ENCODE measurements at regions not wholly inside any gene's neighbourhood (a gene's known extent, or its start where the extent isn't known, plus 50 kb on each side); places are given as distances from the start of the nearest gene placed in this dataset.
"Not testable (repeated sequence)": the region's sequence is repeated elsewhere in the genome, so short reads cannot be mapped to it uniquely, and the experiment has no call there.

- in situ Hi-C loops (cut with MboI; ENCODE audit: low pct_unique_long_range_greater_than_20kb, low sequenced_read_pairs) = no loop called here
- no peak for DNase-seq
These were observed 129.7 kb upstream of the TNP1 start for GRCh38 chr2:216989340-216990129.

DNA sequence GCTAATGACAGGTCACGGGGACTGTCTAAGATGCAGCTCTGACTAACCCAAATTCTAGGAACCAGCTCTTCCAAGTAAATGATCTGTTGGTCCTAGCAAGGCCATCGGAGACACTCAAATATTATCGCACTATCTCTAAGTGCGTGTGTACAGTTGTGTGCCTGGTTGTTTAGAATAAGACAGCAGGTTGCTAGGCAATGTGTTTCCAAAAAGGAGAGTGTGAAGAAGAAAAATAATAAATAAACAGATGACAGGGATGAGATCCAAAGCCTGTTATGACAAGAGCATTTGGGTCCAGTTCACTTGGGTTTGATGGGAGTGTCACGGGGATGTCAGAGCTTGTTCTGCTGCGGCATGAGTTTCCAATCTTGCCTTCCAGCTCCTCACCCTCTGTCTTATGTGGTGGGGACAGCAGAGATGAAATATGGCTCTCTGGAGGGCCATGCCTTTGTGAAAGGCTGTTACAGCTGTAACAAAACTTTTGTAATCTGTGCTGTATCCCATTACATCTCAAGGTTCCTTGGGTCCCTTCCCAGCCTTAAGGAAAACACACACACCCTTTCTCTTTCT, 127.5 kb upstream of the TNP1 start:
- in situ Hi-C loops (cut with MboI; ENCODE audit: low pct_unique_long_range_greater_than_20kb, low sequenced_read_pairs) = no loop called here
- DNase-seq = no peak

DNA sequence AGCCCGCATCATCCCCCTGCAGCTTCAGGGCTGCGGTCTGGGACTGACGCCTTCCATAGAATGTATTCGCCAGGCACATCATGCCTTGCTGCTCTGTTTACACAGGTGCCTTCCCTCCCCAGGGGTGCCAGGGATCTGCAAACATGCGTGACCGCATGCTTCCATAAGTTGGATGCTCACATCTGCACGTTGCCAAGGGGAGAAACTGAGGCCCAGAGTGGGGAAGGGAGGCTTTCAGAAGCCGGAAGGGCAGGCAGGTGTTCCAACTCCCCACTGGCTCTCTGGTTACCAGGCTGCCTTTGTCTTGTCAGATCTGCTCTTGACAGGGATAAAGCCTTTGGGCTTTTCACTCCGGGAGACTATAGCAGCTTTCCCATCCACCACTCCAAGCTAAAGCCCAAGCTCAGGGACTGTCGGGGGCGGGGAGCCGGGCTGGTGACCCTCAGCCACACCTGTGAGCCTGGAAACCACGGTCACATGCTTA, 125.8 kb upstream of the TNP1 start:
- in situ Hi-C loops (cut with MboI; ENCODE audit: low pct_unique_long_range_greater_than_20kb, low sequenced_read_pairs) = no loop called here
- no peak for DNase-seq

DNA sequence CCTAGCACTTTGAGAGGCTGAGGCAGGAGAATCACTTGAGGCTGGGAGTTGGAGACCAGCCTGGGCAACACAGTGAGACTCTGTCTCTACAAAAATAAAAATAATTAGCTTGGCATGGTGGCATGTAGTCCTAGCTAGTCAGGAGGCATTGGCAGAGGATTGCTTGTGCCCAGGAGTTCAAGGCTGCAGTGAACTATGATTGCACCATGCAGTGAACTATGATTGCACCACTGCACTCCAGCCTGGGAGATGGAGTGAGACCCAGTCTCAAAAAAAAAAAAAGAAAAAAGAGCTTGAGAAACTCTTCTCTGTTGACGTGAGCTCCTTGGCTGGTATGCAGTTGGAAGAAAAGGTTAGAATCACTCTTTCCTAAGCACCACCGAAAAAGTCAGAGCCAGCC, 125.1 kb upstream of the TNP1 start:
- in situ Hi-C loops (cut with MboI; ENCODE audit: low pct_unique_long_range_greater_than_20kb, low sequenced_read_pairs) = no loop called here
- no peak for DNase-seq

- in situ Hi-C loops (cut with MboI; ENCODE audit: low pct_unique_long_range_greater_than_20kb, low sequenced_read_pairs); DNase-seq: not testable (repeated sequence)
These were observed 122.1 kb upstream of the TNP1 start for GRCh38 chr2:216981951-216982350.

DNA sequence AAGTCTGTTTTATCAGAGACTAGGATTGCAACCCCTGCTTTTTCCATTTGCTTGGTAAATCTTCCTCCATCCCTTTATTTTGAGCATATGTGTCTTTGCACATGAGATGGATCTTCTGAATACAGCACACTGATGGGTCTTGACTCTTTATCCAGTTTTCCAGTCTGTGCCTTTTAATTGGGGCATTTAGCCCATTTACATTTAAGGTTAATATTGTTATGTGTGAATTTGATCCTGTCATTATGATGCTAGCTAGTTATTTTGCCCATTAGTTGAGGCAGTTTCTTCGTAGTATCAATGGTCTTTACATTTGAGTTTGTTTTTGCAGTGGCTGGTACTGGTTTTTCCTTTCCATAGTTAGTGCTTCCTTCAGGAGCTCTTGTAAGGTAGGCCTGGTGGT, 120.6 kb upstream of the TNP1 start:
- DNase-seq; in situ Hi-C loops (cut with MboI; ENCODE audit: low pct_unique_long_range_greater_than_20kb, low sequenced_read_pairs): not testable (repeated sequence)

DNA sequence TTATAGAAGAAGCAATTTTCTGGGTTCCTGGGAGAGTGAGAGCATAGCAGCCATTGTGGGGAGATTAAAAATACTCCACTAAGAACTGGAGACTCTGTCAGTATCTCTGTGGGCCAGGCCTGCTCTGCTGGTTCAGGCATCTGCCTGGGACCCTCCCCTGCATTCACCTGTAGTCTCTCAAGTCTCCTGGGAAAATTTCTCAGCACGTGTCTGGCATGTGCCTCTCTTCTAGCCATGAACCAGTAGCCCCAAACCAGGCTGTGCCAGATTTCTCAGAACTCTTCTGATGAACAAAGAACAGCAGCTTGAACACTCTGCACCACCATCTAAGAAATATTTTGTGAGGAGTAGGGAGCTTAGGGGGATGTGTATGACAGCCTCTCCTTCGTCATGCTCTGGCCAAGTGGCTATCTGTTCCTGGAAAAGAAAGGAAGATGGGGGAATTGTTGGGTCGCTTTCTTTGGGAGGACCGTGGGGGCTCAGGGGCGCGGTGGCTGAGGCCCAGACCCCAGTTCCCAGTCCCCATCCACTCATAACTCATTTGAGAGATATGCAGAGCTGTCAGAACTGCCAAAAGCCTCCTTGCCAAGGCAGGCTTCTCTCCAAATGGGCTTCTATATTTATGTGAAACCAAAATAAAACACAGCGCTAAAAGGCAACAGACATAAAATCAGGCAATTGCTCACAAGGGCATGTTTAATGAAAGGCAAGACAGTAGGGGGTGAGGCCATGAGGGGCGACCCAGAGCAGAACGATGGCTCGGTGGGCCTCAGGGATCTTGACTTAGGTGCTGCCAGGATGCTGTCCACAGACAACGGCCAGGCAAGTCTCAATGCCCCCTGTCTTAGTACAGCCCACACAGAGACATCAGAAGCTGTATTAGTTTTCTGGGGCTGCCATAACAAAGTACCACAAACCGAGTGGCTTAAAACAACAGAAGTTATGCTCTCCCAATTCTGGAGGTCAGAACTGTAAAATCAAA, 114.7 kb upstream of the TNP1 start:
- no peak for DNase-seq
- in situ Hi-C loops (cut with MboI; ENCODE audit: low pct_unique_long_range_greater_than_20kb, low sequenced_read_pairs) = no loop called here

DNA sequence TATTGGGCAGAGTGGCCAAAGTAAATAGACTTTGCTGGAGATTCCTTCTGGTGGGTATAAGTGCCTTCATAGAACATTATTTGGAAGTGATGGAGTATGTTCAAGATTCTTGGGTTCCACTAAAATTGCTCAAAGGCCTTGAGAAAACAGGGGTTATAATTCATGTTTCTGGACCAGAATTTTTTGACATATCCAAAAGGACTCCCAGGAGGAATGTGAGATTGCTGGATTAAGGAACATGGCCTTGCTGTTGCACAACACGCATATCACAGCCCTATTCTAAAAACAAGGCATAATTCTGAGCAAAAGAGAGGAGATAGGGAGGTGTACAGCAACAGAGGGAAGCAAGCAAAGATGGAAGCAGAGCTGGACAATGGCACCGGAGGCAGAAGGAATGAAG, 111.7 kb upstream of the TNP1 start:
- DNase-seq = no peak
- in situ Hi-C loops (cut with MboI; ENCODE audit: low pct_unique_long_range_greater_than_20kb, low sequenced_read_pairs) = no loop called here

DNA sequence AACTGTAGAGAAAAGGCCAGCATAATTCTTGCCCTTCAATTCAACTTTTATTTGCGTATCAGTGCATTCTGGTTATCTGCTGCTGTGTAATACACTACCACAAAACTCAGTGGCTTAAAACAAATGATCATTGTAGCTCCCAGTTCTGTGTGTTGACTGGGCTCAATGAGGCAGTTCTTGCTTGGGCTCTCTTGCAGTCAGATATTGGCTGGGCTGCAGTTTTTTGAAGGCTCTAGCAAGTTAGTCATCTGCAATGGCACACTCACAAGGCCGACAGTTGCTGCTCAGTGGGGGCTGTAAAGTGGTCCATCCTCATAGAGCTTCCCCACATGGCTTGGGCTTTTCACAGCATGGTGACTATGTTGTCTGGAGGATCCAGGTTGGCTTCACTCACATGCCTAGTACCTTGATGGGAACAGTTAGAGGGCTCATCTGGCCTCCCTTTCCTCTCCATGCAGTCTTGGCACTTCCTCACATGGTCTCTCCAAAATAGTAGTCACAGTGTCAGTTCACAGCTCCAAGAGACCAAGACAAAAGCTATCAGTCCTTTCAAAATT, 110.6 kb upstream of the TNP1 start:
- DNase-seq = no peak
- in situ Hi-C loops (cut with MboI; ENCODE audit: low pct_unique_long_range_greater_than_20kb, low sequenced_read_pairs) = no loop called here

- DNase-seq = no peak
- in situ Hi-C loops (cut with MboI; ENCODE audit: low pct_unique_long_range_greater_than_20kb, low sequenced_read_pairs) = no loop called here
These were observed 108.0 kb upstream of the TNP1 start for GRCh38 chr2:216967889-216968288.

GRCh38 chr2:216960671-216961268, 100.9 kb upstream of the TNP1 start:
- DNase-seq = no peak
- in situ Hi-C loops (cut with MboI; ENCODE audit: low pct_unique_long_range_greater_than_20kb, low sequenced_read_pairs) = no loop called here

GRCh38 chr2:216959433-216959832, 99.6 kb upstream of the TNP1 start:
- no peak for DNase-seq
- in situ Hi-C loops (cut with MboI; ENCODE audit: low pct_unique_long_range_greater_than_20kb, low sequenced_read_pairs) = no loop called here

DNA sequence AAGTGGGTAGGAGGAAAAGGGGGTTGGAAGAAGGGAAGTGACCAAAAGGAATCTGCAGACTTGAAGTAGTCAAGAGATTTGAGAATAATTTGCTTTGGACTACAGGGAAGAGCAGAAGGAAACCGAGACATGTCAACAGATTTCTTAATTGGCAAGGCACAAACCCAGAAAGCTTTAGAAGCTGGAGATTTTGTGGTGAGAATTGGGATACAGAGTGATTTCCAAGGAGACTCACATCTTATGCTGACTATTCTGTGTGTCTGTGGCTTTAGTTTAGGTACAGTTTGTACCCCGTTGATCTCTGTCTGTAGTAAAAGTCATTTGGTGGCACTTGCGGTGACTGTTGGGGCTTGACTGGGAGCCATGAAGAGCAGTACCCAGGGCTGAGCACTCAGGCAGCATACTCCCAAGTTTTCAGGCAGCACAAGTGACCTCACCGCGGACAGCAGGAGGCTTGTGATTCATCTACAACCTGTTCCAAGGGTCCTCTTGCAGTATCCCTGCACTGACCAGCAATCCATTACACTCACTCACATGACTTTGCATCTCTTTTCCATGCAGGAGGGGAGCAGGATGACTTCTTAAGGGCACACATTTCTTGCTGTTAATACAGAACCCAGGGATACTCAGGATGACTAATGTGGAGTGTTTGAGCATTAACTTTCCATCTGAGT, 97.1 kb upstream of the TNP1 start:
- in situ Hi-C loops (cut with MboI; ENCODE audit: low pct_unique_long_range_greater_than_20kb, low sequenced_read_pairs) = no loop called here
- no peak for DNase-seq

GRCh38 chr2:216951171-216951570, 91.3 kb upstream of the TNP1 start:
- in situ Hi-C loops (cut with MboI; ENCODE audit: low pct_unique_long_range_greater_than_20kb, low sequenced_read_pairs) = no loop called here
- DNase-seq = no peak

- DNase-seq = no peak
- in situ Hi-C loops (cut with MboI; ENCODE audit: low pct_unique_long_range_greater_than_20kb, low sequenced_read_pairs) = no loop called here
These were observed 90.7 kb upstream of the TNP1 start for GRCh38 chr2:216950547-216950946.

DNA sequence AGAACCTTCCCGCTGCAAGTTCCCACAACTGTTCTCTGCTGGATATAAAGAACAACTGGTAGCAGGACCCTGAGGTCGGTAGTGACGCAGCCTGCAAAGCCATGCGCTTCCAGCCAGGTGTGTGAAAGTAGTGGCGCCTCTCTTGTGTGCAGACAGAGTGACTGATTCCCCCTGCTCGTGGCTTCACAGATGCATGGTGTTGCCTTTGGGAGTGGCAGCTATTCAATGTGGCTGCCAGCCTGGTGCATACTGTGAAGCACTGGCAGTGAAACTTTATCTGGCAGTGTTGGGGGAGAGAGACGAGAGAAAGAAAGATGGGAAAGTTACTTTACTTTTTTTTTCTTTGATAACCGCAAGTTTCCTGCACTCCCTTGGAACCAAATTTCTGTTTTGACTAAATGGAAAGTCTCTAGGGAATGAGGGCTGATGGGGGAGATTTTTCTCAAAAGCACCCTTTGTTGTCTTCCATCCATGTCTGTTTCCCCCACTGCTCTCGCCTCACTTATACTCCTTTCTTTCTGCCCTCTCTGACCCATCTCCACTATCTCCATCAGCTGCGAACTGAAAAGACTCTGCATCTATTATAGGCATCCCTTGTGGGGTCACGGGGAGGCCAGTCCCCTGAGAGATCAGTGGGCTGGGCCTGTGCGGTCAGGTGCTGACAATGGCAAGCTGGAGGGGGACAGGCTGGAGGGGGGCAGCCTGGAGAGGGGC, 90.0 kb upstream of the TNP1 start:
- no peak for DNase-seq
- in situ Hi-C loops (cut with MboI; ENCODE audit: low pct_unique_long_range_greater_than_20kb, low sequenced_read_pairs) = no loop called here

DNA sequence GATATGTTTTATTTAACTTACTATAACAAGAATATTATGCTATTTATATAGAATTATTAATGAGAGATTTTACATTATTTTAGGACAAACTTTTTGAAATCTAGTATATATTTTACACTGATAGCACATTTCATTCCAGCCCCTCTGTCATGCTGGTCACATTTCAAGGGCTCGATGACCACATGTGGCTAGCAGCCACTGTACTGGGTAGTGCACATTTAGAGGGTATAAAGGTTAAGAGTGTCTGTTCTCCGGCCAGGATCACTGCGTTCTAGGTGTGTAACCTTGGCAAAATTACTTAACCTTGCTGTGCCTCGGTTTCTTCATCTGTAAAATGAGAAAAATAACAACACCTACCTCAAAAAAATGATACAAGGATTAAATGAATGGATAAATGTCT, 87.2 kb upstream of the TNP1 start:
- in situ Hi-C loops (cut with MboI; ENCODE audit: low pct_unique_long_range_greater_than_20kb, low sequenced_read_pairs) = no loop called here

DNA sequence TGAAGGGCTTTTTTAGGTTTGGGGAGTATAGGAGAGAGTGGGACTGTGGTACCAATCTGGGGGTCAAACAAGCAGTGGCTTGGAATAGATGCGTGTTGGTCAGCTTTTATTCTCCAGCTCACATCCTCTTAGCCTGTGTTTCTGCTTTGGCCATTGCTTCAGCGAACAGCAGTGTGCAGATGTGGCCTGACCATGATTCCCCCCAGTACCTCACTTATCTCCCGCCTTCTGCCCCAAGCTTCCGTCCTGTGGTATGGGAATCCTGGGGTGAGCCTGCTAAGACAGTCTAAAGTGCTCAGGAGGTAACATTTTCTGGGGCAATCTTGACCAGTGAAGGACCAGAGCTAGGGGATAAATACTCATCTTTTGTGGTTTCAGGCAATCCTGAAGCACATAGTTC, 84.9 kb upstream of the TNP1 start:
- DNase-seq = no peak

More for the DNA sequence above, 87.2 kb upstream of the TNP1 start:
- no peak for DNase-seq

More for the DNA sequence above, 84.9 kb upstream of the TNP1 start:
- in situ Hi-C loops (cut with MboI; ENCODE audit: low pct_unique_long_range_greater_than_20kb, low sequenced_read_pairs) = no loop called here

Data from KBM-7 (cell line).